Right renal pelvis (tissue), 4 donors: ENCODE measurements at regions not wholly inside any gene's neighbourhood (a gene's known extent, or its start where the extent isn't known, plus 50 kb on each side); places are given as distances from the start of the nearest gene placed in this dataset.
"Not testable (repeated sequence)": the region's sequence is repeated elsewhere in the genome, so short reads cannot be mapped to it uniquely, and the experiment has no call there.

Source experiments
- DNase-seq, 4 donors: peaks; one replicate each; pipeline ENCODE4 v3.0.0-alpha.2; 2013; ENCODE audit warnings: low read depth in 4 of 4, low spot score in 3 of 4, missing footprints in 1 of 4

- not testable (repeated sequence) for DNase-seq
These were observed 211.9 kb downstream of the BCAS1 start for GRCh38 chr20:53858516-53858915.

- no peak for DNase-seq
These were observed 212.6 kb downstream of the BCAS1 start for GRCh38 chr20:53857723-53858236.

GRCh38 chr20:53856300-53857295 is 213.8 kb downstream of the BCAS1 start:
- DNase-seq = no peak

GRCh38 chr20:53855733-53856132 is 214.7 kb downstream of the BCAS1 start:
- DNase-seq = no peak

GRCh38 chr20:53854609-53854926 is 215.8 kb downstream of the BCAS1 start:
- DNase-seq = not testable (repeated sequence)

GRCh38 chr20:53853111-53853713 is 217.2 kb downstream of the BCAS1 start:
- no peak for DNase-seq

- DNase-seq = no peak
These were observed 217.7 kb downstream of the BCAS1 start for GRCh38 chr20:53852691-53853090.

- DNase-seq = no peak
These were observed 218.4 kb downstream of the BCAS1 start for GRCh38 chr20:53852014-53852413.

- DNase-seq = no peak
These were observed 220.1 kb downstream of the BCAS1 start for GRCh38 chr20:53850319-53850718.

- no peak for DNase-seq
These were observed 220.8 kb downstream of the BCAS1 start for GRCh38 chr20:53849471-53850059.

- DNase-seq = no peak
These were observed 222.1 kb downstream of the BCAS1 start for GRCh38 chr20:53848304-53848703.

GRCh38 chr20:53847837-53848170 is 222.6 kb downstream of the BCAS1 start:
- DNase-seq = no peak

- no peak for DNase-seq
These were observed 223.1 kb downstream of the BCAS1 start for GRCh38 chr20:53847139-53847836.

GRCh38 chr20:53846640-53847039 is 223.8 kb downstream of the BCAS1 start:
- no peak for DNase-seq

GRCh38 chr20:53845980-53846379 is 224.4 kb downstream of the BCAS1 start:
- no peak for DNase-seq

- no peak for DNase-seq
These were observed 226.1 kb downstream of the BCAS1 start for GRCh38 chr20:53844259-53844658.

- DNase-seq = no peak
These were observed 226.7 kb downstream of the BCAS1 start for GRCh38 chr20:53843645-53844044.

GRCh38 chr20:53842301-53843099 is 227.9 kb downstream of the BCAS1 start:
- no peak for DNase-seq

GRCh38 chr20:53841741-53842140 is 228.7 kb downstream of the BCAS1 start:
- DNase-seq = no peak

- DNase-seq = no peak
These were observed 229.9 kb downstream of the BCAS1 start for GRCh38 chr20:53840532-53840931.
